Caco-2 (cell line): ENCODE measurements at regions not wholly inside any gene's neighbourhood (a gene's known extent, or its start where the extent isn't known, plus 50 kb on each side); places are given as distances from the start of the nearest gene placed in this dataset.

ENCODE experiments used
- BruUV-seq: library from RNA; stranded (reverse); fragments of 400-500 nt; replicated peaks from 2 replicates; lab custom pipeline; 2021; lab: Mats Ljungman, UMichigan
- CTCF ChIA-PET: fragments of 300-600 bp; sonication (Branson Sonifier 250); formaldehyde crosslinking; loops from one replicate; lab custom pipeline; 2022; ENCODE audit warnings: antibody characterized with exemption; lab: Charles Lee
- POLR2A ChIA-PET: fragments of 300-600 bp; sonication (Branson Sonifier 250); formaldehyde crosslinking; loops from one replicate; lab custom pipeline; 2022; ENCODE audit warnings: antibody characterized with exemption; lab: Charles Lee
- DNase-seq, 2 experiments: peaks; one replicate each; pipeline versions ENCODE4 v3.0.0 to v3.0.0-alpha.2; 2020 to 2022
- H3K27me3 ChIP-seq: replicated peaks from 2 replicates; pipeline ENCODE4 v1.6.0; 2011; ENCODE audit warnings: low read length; ENCODE audit not compliant: control insufficient read depth, insufficient read depth
- H3K36me3 ChIP-seq: 2 replicates; pipeline ENCODE4 v1.5.1; 2011; ENCODE audit warnings: low read length; ENCODE audit not compliant: control insufficient read depth, insufficient read depth
- H3K4me1 ChIP-seq: fragments of 250-450 bp; sonication (Bioruptor Pico); 2 replicates; pipeline ENCODE4 v1.5.1; 2020; ENCODE audit warnings: mild to moderate bottlenecking
- H3K4me3 ChIP-seq: 2 replicates; pipeline ENCODE4 v1.5.1; 2011; ENCODE audit warnings: low read depth, mild to moderate bottlenecking, control low read depth, low read length
- H3K9me3 ChIP-seq: fragments of 250-450 bp; sonication (Bioruptor Pico); 2 replicates; pipeline ENCODE4 v1.5.1; 2020; ENCODE audit warnings: mild to moderate bottlenecking, moderate library complexity
- H3K27ac Mint-ChIP-seq: one replicate; pipeline ENCODE4 v1.8.0; 2022; ENCODE audit warnings: mixed read lengths; ENCODE audit not compliant: unreplicated experiment
- H3K27me3 Mint-ChIP-seq: one replicate; pipeline ENCODE4 v1.8.0; 2022; ENCODE audit warnings: mixed read lengths; ENCODE audit not compliant: insufficient read depth, unreplicated experiment
- H3K36me3 Mint-ChIP-seq: one replicate; pipeline ENCODE4 v1.8.0; 2022; ENCODE audit warnings: mild to moderate bottlenecking, mixed read lengths; ENCODE audit not compliant: insufficient read depth, unreplicated experiment
- H3K4me1 Mint-ChIP-seq: one replicate; pipeline ENCODE4 v1.8.0; 2022; ENCODE audit warnings: low read depth, mixed read lengths; ENCODE audit not compliant: unreplicated experiment
- H3K4me3 Mint-ChIP-seq: one replicate; pipeline ENCODE4 v1.8.0; 2022; ENCODE audit warnings: mild to moderate bottlenecking, moderate library complexity, mixed read lengths; ENCODE audit not compliant: unreplicated experiment
- H3K9me3 Mint-ChIP-seq: one replicate; pipeline ENCODE4 v1.8.0; 2022; ENCODE audit warnings: mixed read lengths; ENCODE audit not compliant: unreplicated experiment
- intact Hi-C: fragments of 100-400 bp; cut with micrococcal nuclease; formaldehyde crosslinking; loops from one replicate; pipeline ENCODE4 v1.10.0; 2022; ENCODE audit not compliant: unreplicated experiment
- TF ChIP-seq, protein P1 (sequence below), 2 experiments: fragments of 200-600 bp in 1 of 2; IDR thresholded peaks; 1 replicate in 1 of 2; 2 replicates in 1 of 2; pipeline versions ENCODE4 v1.5.1 to v1.8.0; 2011 to 2022; ENCODE audit warnings: antibody characterized with exemption in 1 of 2, control low read depth in 1 of 2, inconsistent platforms in 1 of 2, low read depth in 1 of 2, low read length in 1 of 2, mild to moderate bottlenecking in 1 of 2, moderate library complexity in 1 of 2; ENCODE audit not compliant: insufficient read depth in 1 of 2, severe bottlenecking in 1 of 2, unreplicated experiment in 1 of 2

DNA sequence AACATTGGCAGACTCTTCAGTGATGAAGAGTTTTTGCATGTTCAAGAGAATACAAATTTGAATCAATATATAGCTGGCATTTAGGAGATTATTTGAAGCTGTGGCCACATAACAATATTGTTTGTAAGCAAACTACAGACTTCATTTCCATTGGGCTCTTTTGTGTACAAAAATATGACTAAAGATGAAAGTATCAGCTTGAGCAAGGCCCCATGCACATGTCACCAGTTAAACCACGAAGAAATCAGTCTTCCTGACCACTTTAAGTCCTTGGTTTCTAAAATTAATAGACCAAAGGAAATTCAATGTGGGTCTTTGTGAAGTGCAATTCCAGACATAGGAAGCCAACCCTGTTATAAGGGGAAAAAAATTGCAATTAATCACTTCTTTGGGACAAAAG is 1664.6 kb upstream of the ADGRL3 start:
- Histone ChIP-seq H3K36me3 (no peaks in the 10 kb centered on the region), H3K4me1 (peaks cover 2% of the 10 kb centered on the region; the same call in 1 of the 2 replicates), H3K9me3 (no peaks in the 10 kb centered on the region), H3K4me3 (no peak overlapping the region), H3K27me3 (no peaks in the 10 kb centered on the region)
- no peaks in the 10 kb centered on the region for H3K4me1 Mint-ChIP-seq
- no TSS peak for BruUV-seq
- H3K4me3 Mint-ChIP-seq = no peak overlapping the region
- intact Hi-C loops = no loop called here
- H3K27me3 Mint-ChIP-seq = no peaks in the 10 kb centered on the region
- no peaks in the 10 kb centered on the region for H3K36me3 Mint-ChIP-seq
- TF ChIP-seq, protein P1, sequence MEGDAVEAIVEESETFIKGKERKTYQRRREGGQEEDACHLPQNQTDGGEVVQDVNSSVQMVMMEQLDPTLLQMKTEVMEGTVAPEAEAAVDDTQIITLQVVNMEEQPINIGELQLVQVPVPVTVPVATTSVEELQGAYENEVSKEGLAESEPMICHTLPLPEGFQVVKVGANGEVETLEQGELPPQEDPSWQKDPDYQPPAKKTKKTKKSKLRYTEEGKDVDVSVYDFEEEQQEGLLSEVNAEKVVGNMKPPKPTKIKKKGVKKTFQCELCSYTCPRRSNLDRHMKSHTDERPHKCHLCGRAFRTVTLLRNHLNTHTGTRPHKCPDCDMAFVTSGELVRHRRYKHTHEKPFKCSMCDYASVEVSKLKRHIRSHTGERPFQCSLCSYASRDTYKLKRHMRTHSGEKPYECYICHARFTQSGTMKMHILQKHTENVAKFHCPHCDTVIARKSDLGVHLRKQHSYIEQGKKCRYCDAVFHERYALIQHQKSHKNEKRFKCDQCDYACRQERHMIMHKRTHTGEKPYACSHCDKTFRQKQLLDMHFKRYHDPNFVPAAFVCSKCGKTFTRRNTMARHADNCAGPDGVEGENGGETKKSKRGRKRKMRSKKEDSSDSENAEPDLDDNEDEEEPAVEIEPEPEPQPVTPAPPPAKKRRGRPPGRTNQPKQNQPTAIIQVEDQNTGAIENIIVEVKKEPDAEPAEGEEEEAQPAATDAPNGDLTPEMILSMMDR (IDR thresholded peaks at IDR 0.05; ENCODE audit: insufficient read depth in 1 of 2, low read depth in 1 of 2, low read length in 1 of 2, severe bottlenecking in 1 of 2, unreplicated experiment in 1 of 2) = no peak
- H3K27ac Mint-ChIP-seq = no peak overlapping the region
- no peaks in the 10 kb centered on the region for H3K9me3 Mint-ChIP-seq
- DNase-seq = no peak
- POLR2A ChIA-PET = no interaction called here
- CTCF ChIA-PET = no interaction called here

DNA sequence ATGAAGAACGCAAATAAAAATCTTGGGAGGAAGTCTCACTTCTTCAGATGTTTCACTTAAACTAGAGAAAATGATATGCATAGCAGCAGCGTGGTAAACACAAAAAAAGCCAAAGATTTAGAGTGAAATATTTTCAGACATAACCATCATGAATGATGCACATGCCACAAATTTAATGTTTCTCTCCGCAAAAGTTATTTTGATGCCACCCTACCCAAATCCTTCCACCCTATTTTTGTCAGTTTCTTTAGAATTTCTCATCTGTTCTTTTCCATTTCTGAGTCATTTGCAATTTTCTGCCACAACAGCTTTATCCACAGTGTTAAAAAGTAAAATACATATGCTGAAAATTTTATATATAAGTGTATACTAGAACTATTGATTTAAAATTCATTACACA is 1663.7 kb upstream of the ADGRL3 start:
- Mint-ChIP-seq H3K4me1 (no peaks in the 10 kb centered on the region), H3K9me3 (no peaks in the 10 kb centered on the region), H3K36me3 (no peaks in the 10 kb centered on the region), H3K4me3 (no peak overlapping the region), H3K27ac (no peak overlapping the region), H3K27me3 (no peaks in the 10 kb centered on the region)
- no peaks in the 10 kb centered on the region for H3K36me3 ChIP-seq
- TF ChIP-seq, protein P1 (IDR thresholded peaks at IDR 0.05; ENCODE audit: insufficient read depth in 1 of 2, low read depth in 1 of 2, low read length in 1 of 2, severe bottlenecking in 1 of 2, unreplicated experiment in 1 of 2) = no peak
- DNase-seq = no peak
- intact Hi-C loops = no loop called here
- BruUV-seq = no TSS peak
- CTCF ChIA-PET = no interaction called here
- POLR2A ChIA-PET = no interaction called here
- peaks cover 4% of the 10 kb centered on the region; the same call in 1 of the 2 replicates for H3K4me1 ChIP-seq
- H3K9me3 ChIP-seq = no peaks in the 10 kb centered on the region
- no peaks in the 10 kb centered on the region for H3K27me3 ChIP-seq
- H3K4me3 ChIP-seq = no peak overlapping the region

DNA sequence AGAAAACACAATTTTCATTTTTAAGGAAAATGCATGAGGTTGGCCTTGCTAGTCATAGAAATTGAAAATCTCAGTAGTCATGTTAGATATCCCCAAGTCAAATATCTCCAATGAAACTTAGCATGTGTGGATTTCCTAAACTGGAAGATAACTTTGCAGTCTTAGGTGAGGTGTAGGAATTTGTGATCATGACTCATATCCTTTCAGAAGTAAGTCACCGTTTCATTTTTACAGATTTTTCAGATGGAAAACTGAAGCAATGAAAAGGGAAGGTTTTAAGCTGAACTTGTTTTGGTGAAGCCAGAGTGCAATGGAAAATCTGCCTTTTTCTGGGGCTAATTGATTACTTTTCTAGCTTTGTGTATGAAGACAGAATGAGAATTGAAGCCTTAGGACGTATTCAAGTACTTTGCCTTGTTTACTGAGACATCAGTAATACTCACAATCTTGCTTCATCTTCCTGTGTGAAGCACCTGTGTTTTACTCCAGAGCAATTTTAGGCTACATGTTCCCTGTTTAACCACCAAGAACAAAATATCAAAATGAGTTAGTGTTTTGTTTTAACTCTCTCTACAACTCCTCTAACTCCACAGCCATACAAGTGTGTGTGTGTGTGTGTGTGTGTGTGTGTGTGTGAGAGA is 1662.8 kb upstream of the ADGRL3 start:
- Mint-ChIP-seq H3K36me3 (no peaks in the 10 kb centered on the region), H3K27ac (no peak overlapping the region), H3K9me3 (no peaks in the 10 kb centered on the region), H3K4me1 (no peaks in the 10 kb centered on the region), H3K4me3 (no peak overlapping the region), H3K27me3 (no peaks in the 10 kb centered on the region)
- DNase-seq = no peak
- no peak overlapping the region for H3K4me3 ChIP-seq
- no peaks in the 10 kb centered on the region for H3K36me3 ChIP-seq
- intact Hi-C loops = no loop called here
- TF ChIP-seq, protein P1 (IDR thresholded peaks at IDR 0.05; ENCODE audit: insufficient read depth in 1 of 2, low read depth in 1 of 2, low read length in 1 of 2, severe bottlenecking in 1 of 2, unreplicated experiment in 1 of 2) = no peak
- CTCF ChIA-PET = no interaction called here
- H3K9me3 ChIP-seq = no peaks in the 10 kb centered on the region
- H3K4me1 ChIP-seq = peaks cover 4% of the 10 kb centered on the region; the same call in 1 of the 2 replicates
- POLR2A ChIA-PET = no interaction called here
- no TSS peak for BruUV-seq
- no peaks in the 10 kb centered on the region for H3K27me3 ChIP-seq
